Epithelial cell of esophagus (primary cell): ENCODE measurements at regions not wholly inside any gene's neighbourhood (a gene's known extent, or its start where the extent isn't known, plus 50 kb on each side); places are given as distances from the start of the nearest gene placed in this dataset.

Experiments used
- DNase-seq: peaks from one replicate; pipeline ENCODE4 v3.0.0; 2010; ENCODE audit warnings: low read depth
- H3K4me3 ChIP-seq: 2 replicates; pipeline ENCODE4 v1.5.1; 2011; ENCODE audit warnings: mild to moderate bottlenecking, low read length, control low read depth
- TF ChIP-seq, protein P1 (sequence below): IDR thresholded peaks from 2 replicates; pipeline ENCODE4 v1.5.1; 2011; ENCODE audit warnings: low read depth, mild to moderate bottlenecking, low read length, control low read depth, inconsistent platforms; ENCODE audit not compliant: insufficient read depth; ENCODE audit errors: missing control alignments

DNA sequence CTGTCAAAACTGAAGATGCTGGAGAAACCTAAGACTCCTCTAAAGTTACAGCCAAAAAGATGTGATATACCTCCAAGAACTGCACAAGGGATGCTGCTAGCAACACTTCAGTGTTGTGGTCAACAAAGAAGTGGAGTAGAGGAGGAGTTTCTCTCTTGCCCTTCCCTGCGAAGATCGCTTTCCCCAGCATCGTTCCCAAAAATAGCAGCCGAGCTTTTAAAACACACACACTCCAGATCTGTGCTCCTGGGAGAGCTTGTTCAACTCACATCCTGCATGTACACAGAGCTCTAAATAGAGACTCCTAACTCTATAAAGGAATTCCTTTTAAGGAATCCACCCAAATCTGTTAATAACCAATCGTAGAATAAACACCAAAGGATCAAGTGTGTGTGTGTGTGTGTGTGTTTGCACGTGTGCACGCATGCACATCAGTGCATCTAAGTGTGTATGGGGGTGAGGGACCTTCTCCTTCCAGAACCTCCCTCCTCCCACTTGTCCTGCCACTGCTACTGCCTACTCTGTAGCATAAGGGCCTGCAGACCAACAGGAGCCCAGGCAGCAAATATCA, 58.5 kb downstream of the PSMG1 start:
- no peak for DNase-seq
- no peak overlapping the region for H3K4me3 ChIP-seq
- TF ChIP-seq, protein P1, sequence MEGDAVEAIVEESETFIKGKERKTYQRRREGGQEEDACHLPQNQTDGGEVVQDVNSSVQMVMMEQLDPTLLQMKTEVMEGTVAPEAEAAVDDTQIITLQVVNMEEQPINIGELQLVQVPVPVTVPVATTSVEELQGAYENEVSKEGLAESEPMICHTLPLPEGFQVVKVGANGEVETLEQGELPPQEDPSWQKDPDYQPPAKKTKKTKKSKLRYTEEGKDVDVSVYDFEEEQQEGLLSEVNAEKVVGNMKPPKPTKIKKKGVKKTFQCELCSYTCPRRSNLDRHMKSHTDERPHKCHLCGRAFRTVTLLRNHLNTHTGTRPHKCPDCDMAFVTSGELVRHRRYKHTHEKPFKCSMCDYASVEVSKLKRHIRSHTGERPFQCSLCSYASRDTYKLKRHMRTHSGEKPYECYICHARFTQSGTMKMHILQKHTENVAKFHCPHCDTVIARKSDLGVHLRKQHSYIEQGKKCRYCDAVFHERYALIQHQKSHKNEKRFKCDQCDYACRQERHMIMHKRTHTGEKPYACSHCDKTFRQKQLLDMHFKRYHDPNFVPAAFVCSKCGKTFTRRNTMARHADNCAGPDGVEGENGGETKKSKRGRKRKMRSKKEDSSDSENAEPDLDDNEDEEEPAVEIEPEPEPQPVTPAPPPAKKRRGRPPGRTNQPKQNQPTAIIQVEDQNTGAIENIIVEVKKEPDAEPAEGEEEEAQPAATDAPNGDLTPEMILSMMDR, result no peak

DNA sequence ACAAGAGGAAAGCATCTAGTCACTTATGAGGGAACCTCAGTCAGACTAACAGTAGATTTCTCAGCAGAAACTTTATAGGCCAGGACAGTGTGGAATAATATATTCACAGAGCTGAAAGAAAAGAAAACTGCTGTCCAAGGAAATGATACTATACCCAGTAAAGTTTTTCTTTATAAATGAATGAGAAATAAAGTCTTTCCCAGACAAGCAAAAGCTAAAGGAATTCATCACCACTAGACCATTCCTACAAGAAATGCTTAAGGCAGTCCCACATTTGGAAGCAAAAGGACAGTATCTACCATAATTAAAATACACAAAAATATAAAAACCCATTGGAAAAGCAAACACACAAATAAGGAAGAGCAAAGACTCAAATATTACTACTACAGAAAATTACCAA, 59.9 kb downstream of the PSMG1 start:
- DNase-seq, result no peak
- TF ChIP-seq, protein P1, result no peak
- H3K4me3 ChIP-seq, result no peak overlapping the region

DNA sequence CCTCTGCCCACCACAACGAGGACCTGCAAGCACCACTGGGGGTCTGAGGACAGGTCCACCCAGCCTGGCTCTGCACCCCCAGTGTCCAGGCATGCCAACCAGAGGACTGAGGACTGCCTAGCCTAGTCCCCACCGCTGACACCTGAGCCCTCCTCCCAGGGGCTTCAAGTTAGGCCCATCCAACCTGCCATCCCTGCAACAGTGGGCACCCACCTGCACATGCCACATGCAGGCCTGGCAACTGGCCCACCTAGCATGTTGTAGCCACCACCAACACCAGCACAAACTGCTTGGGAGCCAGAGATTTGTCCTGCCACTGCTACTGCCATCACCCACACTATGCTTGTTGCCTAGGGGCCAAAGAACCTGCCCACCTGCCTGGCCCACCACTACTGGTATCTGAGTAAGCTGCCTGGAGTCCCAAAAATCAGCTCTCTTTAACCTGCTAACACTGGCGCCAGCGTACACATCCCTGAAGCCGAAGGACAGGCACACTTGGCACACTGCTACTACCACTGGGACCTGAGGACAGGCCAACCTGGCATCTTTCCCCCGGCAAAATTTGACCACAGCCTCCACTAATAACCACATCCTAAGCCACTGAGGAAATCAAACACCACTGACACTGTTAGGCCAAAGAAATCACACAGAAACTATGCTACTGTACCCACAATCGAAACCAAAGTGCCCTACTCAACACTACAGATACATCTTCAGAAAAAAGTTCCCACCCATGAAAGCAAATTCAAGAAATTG, 61.5 kb downstream of the PSMG1 start:
- H3K4me3 ChIP-seq, result no peak overlapping the region
- no peak for DNase-seq
- TF ChIP-seq, protein P1, result no peak

DNA sequence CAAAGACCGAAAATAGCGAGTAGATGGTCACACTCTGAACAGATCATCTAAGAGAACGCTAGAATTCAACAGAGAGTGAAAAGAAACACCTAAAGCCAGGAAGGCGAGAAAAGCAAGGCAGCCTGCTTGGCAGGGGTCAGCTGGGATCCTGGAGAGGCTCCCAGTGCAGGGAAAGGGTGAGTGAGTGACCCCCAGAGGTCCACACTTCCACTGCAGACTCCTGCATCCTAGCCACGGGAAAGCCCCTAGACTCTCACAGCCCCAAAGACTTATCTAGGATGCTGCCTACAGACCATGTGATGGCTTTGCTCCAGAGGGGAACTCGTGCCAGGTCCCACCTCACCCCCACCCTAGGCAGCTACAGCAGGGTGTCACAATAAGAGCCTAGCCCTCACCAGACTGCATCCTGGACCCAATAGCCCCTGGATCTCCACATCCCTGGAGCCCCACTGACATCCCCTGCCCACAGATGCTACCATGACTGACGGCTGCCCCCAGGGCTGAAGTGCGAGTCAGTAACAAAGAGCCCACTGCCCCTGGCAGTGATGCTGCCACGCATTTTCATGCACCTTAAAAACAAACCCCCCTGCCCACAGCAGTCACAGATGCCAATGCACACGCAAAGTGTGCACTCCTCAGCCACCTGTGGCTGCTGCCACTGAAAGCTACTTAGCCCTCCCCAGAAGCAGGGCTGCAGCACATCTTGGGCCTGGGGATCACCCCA, 62.2 kb downstream of the PSMG1 start:
- DNase-seq, result no peak
- no peak overlapping the region for H3K4me3 ChIP-seq
- TF ChIP-seq, protein P1, result no peak

DNA sequence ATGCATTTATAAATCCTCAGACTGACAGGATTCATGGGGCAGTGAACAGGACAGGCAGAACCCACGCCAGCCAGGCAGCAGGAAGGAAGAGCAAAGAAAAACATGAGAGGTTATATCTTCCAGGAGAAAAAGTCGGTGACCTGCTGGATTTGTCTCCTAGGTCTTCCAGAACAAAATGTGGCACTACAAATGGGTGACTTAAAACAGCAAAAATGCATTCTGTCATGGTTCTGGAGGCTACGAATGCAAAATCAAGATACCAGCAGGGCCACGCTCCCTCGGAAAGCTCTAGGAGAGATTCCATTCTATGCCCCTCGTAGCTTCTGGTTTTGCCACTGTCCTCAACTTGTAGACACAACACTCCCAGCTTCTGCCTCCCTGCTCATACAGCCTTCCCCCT, 63.4 kb downstream of the PSMG1 start:
- TF ChIP-seq, protein P1, result no peak
- DNase-seq, result no peak
- no peak overlapping the region for H3K4me3 ChIP-seq

DNA sequence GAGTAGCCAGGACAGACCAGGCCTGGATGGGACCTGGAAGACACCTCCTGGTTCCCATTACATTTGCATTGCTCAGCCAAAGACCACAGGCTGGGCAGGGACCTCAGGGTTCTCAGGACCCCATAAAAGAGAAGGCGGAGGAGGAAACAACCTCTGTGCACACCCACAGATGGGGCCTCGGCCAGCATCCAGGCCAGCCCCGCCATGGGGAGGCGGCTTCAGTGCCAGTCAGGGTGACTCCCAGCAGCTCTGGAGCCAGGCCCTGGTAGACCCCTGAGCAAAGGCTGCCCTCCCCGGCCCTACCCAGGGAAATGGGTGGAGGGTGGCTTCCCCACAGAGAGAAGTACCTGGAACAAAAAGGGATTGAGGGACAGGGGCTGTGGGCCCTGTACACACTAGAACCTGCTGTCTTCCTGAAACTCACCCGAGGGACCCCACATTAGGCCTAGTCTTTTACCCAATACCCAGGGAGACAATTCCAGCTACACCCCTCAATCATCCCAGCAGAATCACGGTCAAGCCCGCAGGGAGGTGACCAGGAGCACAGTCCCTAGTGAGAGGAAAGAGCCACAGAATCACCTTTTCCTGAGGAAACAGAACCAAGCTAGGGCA, 64.5 kb downstream of the PSMG1 start:
- DNase-seq, result no peak
- TF ChIP-seq, protein P1, result no peak
- H3K4me3 ChIP-seq, result no peak overlapping the region
